GM18858 (cell line): ENCODE measurements at regions not wholly inside any gene's neighbourhood (a gene's known extent, or its start where the extent isn't known, plus 50 kb on each side); places are given as distances from the start of the nearest gene placed in this dataset.
A peak's percentile ranks its signal among the peaks of the same experiment; 100 is the strongest.
"Not testable (repeated sequence)": the region's sequence is repeated elsewhere in the genome, so short reads cannot be mapped to it uniquely, and the experiment has no call there.

Source experiments
- ATAC-seq: cut with Tn5 transposase; IDR thresholded peaks from one replicate; pipeline ENCODE4 v1.9.1; 2021; ENCODE audit not compliant: unreplicated experiment

DNA sequence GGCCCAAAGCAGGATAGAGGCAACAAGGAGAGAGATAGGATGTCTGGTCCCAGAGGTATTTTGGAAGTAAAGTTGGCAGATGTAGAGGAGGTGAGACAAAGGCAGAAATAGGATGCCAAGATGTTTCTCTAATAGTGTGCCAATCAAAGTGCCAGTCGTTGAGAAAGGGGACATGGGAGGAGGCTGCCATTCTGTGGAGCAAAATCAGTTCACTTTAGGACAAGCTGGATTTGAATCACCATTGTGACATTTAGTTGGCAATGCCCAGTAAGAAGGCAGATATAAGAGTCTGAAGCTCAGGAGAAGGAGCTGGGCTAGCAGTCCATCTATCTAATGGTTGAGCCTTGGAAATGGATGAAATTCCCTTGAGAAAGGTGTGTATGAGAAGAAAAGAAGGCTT, 53.8 kb downstream of the ADRB2 start:
- no peak for ATAC-seq

DNA sequence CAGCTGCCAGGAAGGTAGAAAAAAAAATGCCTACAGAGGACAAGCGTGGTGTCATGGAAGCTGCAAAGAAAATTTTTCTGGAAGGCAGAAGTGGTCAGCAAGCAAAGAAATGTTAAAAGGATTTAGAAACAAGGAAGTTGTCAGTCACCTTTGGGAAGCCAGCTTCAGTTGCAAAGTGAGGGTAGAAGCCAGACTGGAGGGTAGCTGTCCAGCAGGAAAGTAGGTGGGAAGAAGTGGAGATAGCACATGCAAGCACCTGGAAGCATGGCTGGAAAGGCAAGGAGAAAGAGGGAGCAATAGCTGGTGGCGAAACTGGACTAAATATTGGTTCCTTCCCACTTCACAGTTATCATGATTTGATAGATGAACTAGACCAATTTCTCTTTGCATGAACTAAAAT, 54.3 kb downstream of the ADRB2 start:
- ATAC-seq = no peak

DNA sequence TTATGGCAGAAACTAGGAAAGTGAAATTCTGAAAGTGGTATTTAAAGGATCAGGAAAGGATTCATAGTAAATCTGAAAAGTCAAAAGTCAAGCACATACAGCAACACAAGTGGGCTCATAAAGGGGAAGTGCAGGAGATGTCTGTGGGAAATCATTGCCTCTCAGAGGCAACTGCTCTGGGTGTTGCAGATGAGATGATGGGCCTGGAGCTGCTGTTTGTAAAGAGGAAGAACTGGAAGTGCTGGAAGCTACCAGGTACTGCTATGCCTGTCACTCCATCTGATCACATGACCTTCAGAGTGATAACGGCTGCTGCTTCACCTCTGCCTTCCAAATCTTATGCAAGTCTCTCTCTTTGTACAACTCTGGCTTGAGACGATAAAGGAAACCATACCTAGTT, 55.9 kb downstream of the ADRB2 start:
- no peak for ATAC-seq

DNA sequence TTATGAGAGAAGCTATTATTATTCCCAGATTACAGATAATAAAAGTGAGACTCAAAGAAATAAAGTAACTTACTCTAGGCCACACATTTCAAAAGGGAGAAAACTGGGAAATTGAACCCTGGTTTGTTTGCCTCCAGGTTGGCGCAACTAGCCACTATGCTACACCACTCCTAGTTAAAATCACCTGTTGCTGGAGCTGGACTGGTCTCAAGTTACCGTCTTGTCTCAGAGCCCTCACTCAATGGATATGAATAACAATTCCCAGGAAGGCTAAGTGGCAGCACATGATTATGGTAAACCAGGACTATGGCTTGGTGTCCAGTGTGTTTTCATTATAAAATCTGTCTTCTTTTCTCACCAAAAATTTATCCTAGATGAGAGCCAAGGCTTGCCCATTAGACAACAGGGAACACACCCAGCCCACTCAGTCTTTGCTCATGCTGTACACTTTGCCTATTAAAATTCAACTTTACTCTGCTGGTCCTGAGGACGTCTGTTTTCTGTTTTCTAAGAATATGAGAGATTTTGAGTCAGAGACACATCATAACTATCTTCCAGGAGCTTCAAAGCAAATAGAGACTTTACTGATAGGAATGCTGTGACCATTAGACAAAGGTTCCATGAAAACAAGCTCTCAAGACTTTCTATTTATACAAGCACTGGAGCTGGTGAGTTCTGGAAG, 58.1 kb downstream of the ADRB2 start:
- ATAC-seq = no peak

DNA sequence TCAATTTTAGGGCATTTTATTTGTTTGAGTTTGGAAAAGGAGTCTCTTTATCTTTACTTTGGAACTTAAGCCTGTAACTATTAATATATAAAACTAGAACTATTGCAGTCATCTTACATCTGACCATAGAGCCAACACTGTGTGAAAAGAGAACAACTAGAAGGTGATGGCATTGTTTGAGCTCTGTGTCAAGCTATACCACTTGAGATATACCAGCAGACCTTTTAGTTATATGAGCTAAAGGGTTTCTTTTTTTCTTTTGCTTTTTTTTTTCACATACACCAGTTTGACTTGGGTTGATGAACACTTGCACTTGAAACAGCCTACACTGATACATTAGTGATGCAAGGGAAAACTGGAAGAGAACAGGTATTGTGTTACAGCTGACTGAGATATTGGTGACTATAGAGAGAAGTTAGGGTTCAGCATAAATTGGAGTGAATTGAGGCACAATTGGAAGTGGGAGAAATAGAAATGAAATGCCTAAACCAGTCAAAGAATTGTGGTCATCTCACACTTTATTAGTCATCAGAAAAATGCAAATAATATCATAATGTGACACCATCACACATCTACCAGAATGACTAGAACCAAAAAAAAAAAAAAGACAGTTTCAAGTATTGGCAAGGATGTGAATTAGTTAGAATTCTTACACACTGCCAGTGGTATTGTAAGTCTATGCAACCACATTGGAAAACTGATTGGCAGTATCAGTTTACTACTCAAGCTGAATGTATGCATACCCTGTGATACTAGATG, 60.9 kb downstream of the ADRB2 start:
- peak; percentile 77 for ATAC-seq

DNA sequence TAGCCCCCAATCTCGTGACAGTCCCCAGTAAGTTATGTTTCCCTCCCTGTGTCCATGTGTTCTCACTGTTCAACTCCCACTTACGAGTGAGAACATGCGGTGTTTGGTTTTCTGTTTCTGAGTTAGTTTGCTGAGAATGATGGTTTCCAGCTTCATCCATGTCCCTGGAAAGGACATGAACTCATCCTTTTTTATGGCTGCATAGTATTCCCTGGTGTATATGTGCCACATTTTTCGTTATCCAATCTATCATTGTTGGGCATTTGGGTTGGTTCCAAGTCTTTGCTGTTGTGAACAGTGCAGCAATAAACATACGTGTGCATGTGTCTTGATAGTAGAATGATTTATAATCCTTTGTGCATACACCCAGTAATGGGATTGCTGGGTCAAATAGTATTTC, 63.5 kb downstream of the ADRB2 start:
- not testable (repeated sequence) for ATAC-seq

DNA sequence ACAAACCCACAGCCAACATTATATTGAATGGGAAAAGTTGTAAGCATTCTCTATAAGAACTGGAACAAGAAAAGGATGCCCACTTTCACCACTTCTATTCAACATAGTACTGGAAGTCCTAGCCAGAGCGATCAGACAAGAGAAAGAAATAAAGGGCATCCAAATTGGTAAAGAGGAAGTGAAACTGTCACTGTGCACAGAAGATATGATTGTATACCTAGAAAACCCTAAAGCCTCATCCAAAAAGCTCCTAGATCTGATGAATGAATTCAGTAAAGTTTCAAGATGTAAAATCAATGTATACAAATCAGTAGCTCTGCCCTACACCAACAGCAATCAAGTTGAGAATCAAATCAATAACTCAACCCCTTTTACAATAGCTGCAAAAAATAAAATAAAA, 69.0 kb downstream of the ADRB2 start:
- ATAC-seq = not testable (repeated sequence)

DNA sequence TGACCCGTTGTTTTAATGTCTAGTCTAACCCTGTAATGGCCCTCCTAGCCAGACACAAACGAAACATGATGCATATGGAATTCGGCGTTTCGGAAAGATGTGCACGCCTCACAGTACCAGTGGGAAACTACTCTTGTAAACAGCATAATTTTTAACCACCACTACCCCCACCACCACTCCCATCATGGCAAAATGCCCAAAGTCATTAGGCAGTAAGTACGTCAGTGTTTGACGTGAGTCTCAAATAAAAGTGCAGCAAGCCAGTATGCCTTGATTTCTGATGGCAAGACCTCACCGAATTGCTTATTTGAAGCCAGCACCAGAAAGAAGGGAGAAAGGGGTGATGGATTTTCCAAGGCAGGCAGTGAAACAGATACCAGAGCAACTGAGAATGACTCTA, 71.4 kb downstream of the ADRB2 start:
- ATAC-seq = no peak

DNA sequence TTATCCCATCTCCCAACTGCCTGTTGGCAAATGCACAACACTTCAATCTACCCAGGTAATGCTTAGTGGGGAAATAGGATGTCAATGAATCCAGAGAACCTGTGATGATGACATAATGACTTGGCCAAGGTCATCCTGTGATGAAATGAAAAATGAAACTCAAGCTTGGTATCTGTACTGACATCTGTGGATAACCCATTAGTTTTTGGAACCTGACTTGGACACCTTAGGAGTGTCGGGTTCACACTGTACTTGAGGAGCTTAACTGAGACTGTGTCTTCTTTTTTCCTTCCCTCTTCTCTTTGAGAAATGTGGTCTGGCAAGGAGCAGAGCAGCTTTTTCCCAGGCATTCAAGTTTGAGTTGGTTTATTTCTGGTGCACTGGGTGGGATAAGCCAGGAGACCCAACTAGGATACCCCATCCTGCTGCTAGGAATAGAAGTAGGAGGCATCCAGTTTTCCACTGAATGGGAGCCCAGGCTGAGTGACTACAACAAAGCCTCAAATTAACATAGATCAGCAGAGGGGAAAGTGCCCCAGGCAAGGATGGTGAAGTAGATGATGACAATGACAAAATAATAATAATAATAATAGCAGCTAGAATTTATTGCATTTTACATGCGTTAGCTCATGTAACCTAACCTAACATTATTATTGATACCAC, 72.1 kb downstream of the ADRB2 start:
- no peak for ATAC-seq

DNA sequence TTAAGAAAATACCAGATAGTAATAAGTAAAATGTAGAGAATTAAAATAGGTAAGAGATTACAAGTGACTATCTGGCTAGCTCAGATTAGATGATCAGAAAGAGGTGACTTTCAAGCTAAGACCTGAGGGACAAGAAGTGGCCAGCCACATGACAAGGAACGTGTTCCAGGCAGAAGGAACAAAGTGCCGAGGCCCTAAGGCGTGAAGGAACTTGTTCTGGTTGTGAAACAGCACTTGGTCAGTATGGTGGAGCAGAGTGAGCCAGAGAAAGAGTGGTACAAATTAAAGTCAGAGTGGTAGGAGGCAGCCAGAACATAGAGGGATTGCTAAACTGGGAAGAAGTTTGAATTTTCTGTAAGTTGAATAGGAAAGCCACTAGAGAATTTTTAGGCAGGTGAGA, 73.6 kb downstream of the ADRB2 start:
- no peak for ATAC-seq

DNA sequence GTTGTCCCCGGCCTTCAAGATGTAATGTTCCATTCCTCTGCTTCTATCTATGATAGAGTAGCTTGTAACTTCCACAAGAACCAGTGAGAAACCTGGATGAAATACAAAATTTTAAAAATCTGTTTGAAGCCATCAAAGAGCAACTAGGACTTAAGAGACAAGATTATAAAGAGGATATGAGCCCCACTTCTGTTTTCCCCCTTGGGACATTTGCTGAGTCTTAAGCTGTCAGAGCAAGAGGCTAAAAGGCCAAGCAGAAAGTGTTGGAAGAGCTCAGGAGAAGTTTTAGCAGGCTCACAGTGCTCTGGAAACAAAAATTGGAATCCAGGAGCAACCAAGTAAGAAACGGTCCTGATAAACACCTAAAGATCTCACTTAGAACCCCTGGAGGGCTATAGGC, 76.1 kb downstream of the ADRB2 start:
- ATAC-seq = no peak

DNA sequence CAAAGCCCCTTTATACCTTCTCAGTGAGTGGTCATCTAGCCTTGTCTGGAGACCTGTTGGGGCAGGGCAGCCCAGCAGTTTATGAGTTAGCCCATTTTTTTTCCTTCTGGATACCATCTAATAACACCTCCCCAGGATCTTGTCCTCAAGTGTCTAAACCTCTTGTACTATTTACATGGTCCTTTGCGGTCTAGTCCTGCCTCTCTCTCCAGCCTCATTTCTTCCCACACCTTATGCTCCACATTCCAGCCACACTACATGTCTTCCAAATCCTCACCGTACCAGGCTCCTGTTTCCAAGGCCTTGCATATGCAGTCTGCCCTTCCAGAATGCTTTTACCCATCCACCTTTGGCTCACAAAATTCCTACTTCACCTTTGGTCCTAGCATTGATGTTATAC, 77.2 kb downstream of the ADRB2 start:
- no peak for ATAC-seq

DNA sequence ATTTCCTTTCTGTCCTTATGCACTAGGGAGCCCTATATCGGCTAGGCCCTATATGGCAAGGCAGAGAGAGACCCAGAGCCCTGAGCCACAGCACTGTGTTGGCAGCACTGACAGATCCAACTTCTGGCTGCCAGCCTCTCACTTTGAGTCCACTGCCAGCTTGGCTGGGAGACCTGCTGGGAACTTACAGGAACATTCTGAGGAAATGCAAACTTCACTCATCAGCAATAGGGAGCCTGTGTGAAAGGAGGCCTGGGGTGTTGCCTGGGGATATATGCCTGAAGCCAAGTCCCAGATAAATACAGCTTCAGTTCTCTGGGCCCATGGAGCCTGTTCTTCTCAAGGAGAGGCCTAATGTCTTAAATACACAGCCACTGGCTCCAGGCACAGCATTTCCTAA, 78.0 kb downstream of the ADRB2 start:
- no peak for ATAC-seq

DNA sequence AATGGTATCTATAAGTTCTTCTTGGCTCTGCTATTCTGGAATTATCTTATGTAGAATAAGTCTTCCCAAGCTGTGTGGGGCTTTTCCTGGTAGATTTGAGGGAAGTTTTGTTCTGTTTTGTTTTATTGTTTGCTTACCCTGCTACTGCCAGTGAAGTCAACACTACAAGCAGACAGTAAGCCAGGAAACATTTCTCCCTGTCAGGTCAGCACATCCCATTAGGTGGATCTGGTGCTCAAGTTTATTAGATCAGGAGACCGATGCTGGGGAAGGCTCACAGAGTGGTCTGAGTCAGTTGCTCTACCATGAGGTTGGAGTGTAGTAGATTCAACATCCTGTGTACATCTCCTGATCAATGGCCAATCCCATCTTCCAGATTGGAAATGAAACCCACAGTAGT, 79.1 kb downstream of the ADRB2 start:
- no peak for ATAC-seq

DNA sequence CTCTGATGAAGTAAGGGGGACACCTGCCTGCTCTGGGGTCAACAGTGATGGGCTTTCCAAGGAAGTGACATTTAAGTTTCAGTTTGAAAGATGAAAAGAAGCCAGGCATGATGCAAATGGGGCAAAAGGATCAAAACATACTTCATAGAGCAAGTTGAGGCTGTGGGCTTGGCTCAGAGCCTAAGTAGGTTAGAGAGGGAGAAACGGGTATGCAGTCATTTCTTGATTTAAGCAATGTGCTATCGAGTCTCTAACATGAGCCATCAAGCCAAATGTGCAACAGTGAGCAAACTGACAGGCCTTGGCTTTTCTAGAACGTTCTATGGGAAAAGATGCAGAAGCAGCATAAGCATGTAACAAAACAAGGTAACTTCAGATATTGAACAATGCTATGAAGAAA, 80.6 kb downstream of the ADRB2 start:
- ATAC-seq = no peak

DNA sequence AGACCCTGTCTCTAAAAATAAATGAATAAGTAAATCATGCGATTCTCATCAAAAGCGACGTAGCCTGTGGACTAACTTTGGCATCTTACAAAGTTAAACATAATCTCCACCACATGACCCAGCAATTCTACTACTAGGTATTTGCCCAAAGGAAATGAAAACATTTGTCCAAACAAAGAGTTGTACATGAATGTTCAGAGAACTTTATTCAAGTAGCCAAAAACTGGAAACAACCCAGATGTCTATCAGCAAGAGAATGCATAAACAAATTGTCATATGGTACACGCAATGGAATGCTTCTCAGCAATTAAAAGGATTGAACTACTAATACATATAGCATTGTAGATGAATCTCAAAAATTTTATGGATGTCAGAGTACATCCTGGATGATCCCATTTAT, 82.6 kb downstream of the ADRB2 start:
- ATAC-seq = no peak

DNA sequence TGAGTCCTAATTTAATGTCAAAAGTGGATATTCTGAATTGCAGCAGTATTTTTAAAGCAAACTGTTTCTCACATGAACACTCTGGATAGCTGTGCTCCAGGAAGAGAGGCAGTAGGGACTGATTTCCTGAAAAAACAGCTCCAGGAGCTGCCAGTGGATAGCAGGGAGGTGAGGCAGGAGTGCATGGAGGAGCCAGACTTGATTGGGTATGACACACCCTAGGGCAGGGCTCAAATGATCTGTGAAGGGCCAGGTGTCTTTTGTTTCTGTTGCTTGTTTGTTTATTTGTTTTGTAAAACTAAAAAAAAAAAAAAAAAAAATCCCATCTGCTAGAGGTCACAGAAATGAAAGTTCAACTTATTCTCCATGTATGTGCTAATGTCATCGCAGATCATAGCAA, 83.4 kb downstream of the ADRB2 start:
- ATAC-seq = no peak

DNA sequence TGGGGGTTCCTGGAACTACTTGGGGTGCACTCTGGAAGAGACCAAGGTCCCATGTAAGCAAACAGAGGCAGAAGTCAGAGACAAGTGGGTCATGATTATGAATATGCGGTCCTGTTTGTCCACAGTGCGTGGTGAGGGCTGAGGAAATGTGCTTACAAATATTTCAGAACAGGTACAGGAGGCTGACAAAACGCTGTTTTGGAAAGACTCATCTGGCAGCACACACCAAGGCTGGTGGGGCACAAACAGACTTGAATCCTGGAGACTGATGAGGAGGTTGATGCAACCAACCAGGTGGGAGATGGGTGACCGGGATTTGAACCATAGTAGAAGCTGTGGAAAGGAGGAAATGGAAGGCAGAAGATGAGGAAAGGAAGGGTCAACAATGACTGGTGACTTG, 83.8 kb downstream of the ADRB2 start:
- no peak for ATAC-seq

DNA sequence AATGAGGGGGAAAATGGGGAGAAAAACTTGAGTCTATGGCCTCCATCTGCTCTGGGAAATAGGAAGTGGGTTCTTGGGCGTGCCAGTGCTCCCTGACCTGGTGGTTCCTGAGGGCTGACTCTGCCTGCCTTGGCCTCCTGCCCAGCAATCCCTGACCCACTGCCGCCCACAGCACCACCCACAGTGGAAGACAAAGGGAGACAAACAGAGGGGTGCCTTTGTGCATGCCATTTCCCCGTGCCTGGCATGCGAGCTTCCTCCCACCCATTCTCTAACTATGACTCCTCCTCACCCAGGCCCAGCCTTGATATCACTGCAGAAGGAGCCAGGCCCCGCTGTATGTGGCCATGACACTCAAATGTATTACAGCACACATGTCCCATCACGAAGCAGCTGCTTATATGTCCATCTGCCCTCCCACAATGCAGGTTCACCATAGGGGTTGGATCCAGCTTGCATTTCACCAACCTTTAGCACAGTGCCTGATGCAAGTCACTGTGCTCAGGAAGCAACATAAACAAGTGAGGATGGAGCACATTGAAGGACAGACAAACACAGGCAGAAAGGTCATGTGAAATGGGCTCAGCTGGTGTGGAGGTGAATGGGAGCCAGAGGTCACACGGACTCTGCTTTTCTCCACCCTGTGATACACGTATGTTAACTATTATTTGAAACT, 84.4 kb downstream of the ADRB2 start:
- ATAC-seq = no peak

DNA sequence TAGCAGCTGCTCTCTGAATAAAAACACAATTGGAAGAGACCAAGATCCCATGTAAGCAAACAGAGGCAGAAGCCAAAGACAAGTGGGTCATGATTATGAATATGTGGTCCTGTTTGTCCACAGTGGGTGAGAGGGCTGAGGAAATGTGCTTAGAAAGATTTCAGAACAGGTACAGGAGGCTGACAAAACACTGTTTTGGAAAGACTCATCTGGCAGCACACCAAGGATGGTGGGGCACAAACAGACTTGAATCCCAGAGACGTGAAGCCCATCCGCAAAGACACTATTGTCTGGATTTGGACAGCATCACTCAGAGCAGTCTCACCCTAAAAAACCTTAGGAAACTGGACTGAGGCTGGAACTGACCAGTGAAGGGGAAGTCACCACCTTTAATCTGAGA, 85.0 kb downstream of the ADRB2 start:
- ATAC-seq = no peak

DNA sequence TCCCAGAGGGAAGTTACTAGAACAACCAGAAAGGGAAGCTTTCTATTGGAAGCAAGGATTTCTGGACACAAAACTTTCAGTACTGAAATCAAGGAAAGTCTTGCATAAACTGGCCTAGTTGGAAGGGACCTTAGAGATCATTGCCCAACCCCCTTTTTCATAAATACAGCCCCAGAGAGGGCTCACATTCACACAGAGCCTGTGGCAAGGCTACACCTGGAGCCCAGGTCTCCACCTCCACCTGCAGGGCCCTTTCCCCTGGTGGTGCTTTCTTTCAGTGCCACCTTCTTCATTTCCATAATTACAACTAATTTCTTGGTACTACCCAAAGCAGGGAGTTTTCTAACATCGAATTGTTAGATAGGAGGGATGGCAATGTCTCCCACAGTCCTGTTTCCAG, 85.7 kb downstream of the ADRB2 start:
- ATAC-seq = no peak
